ENCODE measurements at regions not wholly inside any gene's neighbourhood (a gene's known extent, or its start where the extent isn't known, plus 50 kb on each side); places are given as distances from the start of the nearest gene placed in this dataset.

DNA sequence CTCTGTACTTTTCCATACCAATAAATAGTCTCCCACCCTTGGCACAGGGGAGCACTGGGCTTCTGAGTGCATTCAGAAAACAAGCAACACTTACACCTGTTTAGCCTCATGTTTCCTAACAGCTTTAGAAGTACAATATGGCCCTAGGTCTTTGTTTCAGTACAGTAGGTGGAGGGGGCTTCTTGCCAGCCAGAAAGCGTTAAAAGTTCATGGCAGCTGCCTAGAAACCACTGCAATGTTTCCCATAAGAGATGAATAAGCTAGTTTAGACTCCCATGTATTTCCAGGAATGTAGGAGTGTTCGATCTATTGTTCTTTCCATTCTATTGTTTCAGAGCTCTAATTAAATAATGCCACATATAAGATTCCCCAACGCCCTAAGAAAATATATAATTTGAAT, 444.8 kb downstream of the ARHGEF28 start:
- no peak for DNase-seq

DNA sequence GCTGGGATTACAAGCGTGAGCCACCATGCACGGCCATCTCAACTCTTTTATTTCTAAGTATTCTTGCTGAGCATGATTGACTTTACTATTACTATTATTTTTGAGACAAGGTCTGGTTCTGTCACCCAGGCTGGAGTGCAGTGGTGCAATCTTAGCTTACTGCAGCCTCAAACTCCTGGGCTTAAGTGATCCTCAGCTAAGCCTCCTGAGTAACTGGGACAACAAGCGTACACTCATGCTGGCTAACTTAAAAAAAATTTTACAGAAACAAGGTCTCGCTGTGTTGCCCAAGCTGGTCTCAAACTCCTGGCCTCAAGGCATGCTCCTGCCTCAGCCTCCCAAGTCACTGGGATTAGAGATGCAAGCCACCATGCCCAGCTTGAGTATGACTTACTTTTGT, 443.7 kb downstream of the ARHGEF28 start:
- DNase-seq, result no peak

DNA sequence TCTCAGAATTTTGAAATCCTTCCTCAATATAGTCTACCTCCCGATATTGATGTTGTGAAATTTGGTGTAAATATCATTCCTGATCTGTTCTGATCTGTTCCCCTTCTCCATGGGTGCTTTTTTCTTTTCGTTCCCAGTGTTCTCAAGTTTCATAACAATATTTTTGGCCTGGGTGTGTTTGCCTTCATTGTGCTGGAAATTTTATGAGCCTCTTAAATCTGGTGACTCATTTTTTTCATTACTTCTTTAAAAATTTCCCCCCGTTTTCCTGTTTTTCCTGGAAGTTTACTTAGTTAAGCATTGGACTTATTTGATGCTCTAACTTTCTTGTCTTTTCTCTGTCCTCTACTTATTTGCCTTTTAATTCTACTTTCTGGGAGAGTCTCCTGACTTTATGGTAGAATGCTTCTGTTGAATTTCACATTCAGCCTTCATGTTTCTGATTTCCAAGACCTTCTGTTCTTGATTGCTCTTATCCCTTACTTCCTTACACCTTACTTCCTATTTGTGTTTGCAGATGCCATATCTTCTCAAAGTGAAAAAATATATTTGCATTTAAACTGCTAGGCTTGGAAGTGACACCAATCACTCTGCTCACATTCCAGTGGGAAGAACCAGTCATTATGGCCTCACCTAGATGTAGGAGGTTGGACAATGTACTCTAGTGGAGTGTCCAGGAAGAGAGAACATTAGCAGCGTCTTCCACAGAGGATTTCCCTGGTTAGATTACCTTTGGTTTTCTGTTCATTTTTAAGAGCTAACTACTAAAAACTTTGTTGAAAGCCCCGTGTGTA, 441.9 kb downstream of the ARHGEF28 start:
- DNase-seq, result no peak

DNA sequence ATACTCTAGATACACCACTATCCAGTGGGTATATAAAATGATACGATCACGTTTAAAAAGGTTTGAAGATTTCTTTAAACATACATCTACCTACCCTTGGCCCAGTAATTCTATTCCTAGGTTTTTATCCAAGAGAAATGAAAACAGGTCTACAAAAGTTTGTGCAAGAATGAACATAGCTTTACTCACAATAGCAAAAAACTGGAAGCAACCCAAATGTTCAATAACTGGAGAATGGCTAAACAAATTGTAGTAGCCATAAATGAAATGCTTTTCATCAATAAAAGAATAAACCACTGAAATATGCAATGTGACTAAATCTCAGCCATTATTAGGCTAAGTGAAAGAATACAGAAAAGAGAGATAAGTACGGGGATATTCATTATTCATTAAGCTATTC, 438.9 kb downstream of the ARHGEF28 start:
- no peak for DNase-seq

DNA sequence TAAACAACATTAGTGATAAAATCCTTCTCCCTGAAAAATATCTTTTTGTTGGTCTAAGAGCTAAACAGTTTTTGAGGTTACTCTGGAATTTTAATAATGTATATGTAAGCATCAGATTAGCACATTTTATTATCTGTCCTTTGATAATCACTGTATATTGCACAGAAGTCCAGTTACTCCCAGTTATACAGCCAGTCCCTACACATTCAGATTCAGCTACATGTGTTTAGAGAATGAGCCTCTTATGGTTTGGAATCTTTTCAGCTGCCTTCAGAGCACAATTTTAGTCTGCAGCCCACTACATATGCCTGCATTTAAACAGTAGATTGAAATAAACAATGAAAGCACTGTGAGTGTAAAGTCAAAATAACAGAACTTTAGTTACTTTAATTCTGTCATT, 438.2 kb downstream of the ARHGEF28 start:
- DNase-seq, result no peak

DNA sequence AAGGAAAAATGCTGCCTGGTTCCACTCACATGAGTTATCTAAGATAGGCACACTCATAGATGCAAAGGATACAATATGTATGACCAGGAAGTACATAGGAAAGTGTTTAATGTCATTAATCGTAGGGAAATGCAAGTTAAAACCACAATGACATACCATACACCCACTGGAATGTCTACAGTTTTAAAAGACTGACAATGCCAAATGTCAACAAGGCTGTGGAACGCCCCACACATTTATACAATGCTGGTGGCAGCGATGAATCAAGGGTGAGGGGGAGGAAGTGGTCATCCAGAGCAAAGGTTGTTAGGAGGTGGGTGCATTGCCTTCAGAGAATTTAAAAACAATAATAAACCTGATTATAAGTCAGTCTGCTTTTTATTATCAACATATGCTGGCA, 437.8 kb downstream of the ARHGEF28 start:
- no peak for DNase-seq

DNA sequence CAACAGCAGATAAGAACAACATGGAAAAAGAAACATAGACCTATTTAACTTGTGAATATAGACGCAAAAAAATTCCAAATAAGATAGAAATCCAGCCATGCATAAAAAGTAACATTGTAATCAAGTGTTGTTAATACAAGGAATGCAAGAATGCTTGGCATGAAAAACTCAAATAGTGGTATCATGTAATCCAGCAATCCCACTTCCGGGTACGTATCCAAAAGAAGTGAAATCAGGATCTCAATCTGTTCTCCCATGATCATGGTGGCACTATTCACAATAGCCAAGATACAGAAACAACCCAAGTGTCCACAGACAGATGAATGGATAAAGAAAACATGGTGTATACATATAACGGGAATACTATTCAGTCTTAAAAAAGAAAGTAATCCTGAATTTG, 437.4 kb downstream of the ARHGEF28 start:
- DNase-seq, result no peak

DNA sequence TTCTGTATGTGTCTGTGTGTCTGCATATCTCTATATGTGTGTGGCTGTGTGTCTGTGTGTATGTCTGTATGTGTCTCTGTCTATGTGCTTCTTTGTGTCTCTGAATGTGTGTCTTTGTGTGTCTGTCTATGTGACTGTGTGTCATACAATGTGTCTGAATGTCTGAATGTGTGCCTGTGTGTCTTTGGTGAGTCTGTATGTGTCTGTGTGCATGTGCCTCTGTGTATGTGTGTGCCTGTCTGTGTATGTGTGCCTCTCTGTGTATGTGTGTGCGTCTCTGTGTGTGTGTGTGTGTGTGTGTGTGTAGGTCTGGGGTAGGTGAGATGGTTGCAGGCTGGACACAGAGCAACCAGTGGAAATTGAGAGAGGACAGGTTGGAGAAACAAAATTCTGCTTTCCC, 435.3 kb downstream of the ARHGEF28 start:
- no peak for DNase-seq

DNA sequence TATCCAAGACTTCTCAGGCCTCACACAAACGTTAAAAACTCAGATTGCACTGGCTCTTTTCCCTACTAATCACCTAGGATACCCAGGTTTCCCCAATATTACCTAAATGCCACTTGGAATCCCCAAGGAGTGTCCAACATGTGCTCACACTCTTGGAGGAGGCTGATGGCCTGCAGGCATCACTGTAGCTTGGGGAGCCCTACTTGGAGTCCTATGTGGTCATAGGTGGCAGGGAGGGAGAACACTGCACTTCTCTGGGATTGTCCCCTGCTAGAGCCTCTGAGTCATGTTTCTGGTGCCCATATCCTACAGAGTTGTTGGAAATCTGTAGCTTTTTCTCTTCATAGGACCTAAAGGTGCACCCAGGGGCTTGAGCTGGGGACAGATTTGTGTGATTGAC, 433.7 kb downstream of the ARHGEF28 start:
- no peak for DNase-seq

DNA sequence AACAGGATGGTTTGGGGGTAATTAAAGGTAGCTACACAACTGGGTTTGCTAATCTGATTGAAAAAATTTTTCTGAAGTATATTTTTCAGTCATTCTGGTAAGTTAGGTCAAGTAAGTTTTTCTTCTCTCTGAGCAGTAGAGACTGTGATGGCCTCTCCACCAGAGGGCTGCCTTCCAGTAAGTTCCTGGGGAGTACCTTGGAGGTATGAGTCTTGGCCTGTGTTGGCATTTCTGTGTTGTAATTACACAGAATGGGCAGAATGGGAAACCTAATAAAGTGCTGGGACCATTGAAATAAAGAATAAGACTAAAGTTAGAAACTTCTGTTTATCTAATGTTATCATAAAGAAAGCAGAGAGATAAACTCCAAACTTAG, 430.8 kb downstream of the ARHGEF28 start:
- no peak for DNase-seq

DNA sequence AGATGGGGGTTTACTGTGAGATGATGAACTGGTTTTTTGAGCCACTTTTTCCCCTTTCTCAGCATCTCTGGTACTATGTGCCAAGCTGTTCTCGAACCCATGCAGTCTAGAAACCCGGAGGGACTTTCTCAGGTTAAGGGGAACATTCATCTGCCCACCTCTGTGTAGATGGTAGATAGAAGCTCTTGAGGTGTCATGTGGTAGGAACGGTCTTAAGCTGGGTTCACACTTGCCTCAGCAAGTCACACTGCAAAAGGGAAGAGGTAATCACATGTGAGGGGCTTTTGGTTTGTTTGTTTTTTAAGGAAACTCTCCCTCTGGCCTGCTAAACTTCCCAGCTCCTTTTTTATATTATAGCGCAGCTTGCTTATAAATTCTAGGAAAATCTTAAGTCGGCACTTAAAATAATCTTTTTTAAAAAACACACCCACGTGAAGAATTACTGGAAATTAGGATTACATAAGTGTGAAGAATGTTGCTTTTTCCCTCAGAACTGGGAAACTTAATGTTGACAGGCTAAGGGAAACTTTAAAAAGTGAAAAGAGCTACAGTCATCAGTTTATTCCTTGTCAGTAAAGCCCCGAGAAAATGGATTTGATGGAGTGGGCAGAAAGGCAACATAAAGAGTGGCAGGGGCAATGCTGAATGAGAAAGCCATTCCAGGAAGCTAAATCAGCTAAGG, 430.3 kb downstream of the ARHGEF28 start:
- DNase-seq, result no peak

DNA sequence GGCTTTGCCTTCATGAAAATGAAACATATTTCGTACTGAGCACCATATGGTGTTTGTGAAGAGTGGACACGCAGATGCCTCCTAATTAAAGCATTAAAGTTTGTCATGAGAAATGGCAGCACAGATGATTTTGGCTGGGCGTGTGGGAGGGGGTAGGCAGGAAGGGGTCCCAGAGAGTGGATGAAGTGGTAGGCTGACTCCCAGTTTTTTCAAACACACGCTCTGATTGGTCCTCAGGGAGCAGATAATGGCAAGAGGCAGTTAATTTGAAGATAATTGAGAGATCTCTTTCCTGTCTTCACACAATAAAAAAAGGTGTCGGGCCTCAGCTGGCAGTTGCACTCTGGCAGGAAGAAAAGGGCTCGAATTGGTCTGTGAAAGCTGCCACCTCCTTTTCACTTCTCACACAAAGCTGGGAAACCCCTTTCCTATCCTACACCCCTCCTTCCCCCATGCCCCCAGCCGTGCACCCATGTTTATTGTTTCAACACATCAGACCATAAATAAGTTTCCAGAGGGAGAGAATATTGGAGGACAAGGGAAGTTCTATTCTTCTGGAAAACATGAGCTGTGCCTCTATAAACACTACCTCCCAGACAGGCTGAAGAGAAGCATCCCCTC, 429.6 kb downstream of the ARHGEF28 start:
- DNase-seq, result no peak

DNA sequence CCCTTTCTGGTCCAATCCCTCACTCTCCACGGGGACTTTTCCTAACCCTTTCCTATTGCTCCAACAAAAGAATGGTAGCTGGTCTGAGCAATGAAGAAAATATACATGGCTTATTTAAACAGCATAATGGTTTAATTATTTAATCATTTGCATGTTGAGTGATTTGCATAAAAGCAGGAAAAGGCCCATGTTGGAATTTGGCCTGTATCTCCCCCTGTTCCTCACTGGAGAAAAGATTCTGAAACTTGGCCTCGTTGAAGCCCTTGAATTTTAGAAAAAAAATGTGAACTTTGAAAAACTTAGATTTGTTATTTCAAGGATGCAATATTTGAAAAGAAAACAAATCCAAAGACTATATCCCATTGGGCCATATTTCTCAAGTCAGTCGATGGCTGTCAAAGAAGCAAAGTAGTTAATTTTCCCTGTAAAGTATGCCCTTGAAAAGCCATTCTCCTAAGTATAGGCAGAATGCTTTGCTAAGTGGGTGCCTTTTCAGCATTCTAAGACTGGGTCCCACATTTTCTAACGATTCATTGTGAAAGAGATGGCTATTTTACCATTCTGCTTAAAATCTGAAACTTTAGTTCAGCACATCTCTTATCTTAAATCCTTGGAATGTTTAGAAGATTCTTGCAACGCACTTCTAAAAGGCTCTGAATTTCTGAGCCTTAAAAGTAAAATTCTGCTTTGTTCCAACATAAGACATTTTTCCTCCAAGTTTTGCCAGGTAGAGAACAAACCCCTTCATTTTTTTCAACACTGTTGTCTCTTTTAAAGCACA, 428.8 kb downstream of the ARHGEF28 start:
- DNase-seq, result peak; percentile 43

DNA sequence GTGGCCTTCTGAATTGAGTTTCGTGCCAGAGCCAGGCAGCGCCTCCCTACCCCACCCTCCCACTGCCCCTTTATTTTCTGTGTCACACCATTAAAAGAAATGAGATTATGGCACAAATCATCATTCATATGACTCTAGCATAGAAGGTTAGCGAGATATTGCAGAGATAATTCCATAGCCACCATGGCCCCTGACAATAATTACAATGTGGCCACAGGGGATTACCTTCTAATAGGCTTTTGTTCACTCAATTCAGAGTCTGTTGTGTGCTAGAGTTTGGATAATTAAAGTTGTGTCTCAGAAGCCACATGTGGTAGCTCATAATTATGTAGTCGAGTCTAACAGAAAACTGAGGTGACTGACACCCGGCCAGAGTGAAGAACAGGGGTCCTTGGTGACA, 428.1 kb downstream of the ARHGEF28 start:
- no peak for DNase-seq

DNA sequence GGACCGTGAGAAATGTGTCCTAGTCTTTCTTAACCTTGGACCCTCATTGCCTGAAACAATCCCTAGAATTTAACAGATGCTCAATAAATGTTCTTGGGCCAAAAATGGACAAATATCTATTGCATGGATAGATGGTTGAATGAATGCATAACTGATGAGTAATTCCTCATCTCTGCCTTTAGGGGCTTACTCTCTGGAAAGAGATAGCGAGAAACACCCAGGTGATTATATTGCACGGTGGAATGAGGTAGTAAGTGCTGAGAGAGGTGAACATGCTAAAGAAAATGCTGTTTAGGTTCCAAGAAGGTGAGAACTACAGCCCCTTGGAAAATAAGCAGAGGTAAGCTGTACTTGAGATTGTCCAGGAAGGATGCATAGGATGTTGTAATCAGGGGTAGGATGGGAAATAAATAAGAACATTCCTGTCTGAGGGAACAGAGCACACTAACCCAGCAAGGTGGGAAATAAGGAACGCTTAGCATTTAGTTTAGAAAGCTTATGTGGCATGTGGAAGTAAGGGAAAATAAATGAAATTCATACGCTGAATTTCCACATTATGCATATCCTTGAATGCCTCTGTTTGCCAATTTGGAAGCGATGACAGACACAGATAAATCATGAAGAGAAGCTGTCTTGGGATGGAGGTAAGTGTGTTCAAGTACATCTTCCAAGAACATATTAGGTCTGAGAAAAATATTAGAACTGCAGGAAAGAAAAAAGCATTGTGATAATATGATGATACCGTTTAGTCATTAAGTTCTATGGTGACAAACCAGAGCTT, 426.6 kb downstream of the ARHGEF28 start:
- no peak for DNase-seq

DNA sequence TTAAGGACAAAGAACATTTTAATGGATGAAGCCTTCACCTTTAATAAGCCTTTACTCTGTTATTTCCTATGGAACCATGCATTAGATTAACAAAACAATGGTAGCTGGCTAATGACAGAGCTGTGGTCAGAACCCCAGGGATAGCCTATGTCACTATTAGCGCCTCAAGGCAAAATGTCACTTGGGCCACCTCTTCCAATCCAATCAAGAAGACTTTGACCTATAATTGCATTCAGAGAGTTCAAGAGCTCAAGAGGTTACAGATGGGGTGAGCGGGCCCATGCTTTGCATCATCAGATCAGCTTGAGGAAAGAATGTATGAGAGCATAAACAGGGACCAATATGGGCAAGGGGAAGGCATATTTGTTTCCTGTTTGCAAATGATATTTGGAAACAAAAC, 425.1 kb downstream of the ARHGEF28 start:
- DNase-seq, result no peak

DNA sequence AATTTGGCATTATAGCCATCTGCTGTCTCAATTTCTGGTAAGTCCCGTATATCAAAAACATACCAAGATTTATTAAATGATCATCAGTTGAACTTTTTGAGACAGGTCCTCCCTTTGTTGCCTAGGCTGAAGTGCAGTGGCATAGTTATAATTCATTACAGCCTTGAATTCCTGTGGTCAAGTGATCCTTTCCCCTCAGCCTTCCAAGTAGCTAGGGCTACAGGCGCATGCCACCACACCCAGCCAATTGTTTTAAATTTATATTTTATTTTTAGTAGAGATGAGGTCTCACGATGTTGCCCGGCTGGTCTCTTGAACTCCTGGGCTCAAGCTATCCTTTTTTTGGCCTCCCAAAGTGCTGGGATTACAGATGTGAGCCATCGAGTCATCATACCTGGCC, 418.9 kb downstream of the ARHGEF28 start:
- no peak for DNase-seq

DNA sequence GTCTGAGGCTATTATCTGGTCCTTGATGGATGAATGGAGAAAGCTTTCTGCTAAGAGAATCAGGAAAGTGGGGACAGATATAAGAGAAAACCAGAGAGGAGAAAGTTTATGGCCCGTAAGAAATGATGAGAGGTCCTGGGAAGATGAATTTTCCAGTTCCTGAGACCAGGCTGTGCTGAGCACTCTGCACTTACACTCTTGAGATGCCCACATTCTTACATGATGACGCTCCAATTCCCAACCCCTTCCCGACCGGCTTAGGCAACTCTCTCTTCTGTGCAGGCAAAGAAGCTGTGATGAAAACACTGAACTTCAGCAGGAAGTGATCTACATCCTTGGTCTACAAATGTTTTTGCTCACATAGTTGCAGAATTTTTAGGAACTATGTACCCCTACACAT, 417.0 kb downstream of the ARHGEF28 start:
- no peak for DNase-seq

DNA sequence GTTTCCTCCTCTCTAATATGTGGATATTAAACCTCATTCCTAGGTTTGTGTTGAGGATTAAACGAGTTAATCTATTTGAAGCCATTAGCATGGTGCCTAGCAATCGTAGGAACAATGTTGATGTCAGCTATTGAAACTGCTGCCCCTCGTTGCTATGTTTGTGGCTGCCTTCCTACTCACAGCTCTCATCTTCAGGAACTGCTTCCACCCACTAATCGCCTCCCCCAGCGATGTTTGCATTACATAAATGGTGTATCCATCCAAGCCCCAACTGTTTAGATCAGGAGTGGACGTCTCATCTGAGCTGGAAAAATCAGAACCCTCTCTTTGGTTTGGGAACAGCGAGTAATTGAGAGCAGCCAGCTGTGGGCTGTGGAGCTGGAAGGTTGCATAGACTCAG, 416.6 kb downstream of the ARHGEF28 start:
- DNase-seq, result no peak

DNA sequence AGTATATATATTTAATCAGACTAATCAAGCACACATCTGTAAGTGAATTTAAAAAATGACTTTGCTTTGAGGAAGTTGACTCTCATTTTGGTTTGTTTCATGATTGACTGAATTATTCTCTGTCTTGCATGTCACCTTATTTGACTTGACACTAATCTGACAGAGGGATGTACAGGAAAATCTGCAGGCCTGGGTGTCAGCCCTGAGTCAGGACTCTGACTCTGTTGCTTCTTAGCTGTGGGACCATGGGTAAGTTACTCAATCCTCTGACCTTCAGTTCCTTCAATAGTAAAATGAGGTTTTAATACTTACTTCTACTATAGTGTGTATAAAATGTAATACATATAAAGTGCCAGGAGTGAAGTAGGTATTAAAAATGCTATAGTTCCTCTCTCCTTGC, 415.9 kb downstream of the ARHGEF28 start:
- DNase-seq, result no peak

DNA sequence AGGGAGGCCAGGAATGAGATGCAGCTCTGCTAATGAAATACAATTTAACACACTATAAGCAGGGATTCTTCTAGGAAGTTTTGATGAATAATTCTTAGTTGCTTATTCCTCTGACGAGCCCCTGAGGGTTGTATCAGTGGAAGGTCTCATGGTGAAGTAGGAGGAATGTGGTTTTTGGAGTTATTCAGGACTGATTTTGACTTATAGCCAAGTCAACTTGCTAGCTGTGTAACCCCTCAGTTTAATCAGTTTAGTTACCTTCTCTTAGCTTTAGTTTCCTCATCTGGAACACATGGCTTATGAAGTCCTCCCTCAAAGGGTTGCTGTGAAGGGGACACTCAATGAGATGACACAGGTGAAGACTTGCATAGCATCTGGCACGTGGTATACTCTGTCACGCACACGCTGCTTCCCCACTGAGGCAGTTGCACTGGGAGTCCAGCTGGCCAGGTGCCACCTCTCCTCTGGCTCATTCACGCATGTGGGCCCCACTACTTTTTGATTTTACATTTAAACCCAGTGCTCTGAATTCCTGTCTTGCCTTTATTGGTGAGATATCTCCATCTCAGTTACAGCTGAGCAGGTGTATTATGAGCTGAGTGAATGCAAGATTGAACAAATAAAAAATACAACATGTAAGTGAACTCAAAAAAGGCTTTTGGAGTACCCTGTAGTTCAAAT, 415.0 kb downstream of the ARHGEF28 start:
- no peak for DNase-seq

DNA sequence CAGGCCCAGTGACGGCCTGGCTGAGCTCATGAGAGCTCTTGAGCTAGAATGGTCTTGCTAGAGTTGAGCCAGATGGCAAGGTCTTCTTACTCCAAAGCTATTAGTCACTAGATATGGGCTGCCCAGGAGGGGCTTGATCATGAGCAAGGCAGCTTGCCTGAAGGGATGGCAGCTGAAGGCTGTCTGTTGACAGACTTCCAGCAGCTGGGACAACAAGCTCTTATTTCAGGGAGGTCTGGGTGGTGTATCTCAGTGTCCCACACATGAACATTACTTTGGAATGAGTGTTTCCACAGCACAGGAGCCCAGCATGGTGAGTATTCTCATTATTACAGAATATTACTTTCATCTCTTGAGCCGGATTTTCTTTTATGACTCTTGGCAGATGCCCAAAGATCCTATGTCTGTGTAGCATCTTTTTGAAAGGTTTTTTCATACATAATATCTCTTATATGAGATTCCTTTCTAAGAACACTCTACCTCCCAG, 414.1 kb downstream of the ARHGEF28 start:
- DNase-seq, result no peak

All from NCI-H526 treated with DMSO at 0.1 percent for 48 hours (cell line).